LNCaP clone FGC (cell line): ENCODE measurements at regions not wholly inside any gene's neighbourhood (a gene's known extent, or its start where the extent isn't known, plus 50 kb on each side); places are given as distances from the start of the nearest gene placed in this dataset.

ENCODE experiments used
- DNase-seq: peaks from one replicate; pipeline ENCODE4 v3.0.0-alpha.2; 2011; ENCODE audit warnings: low read depth
- H3K4me3 ChIP-seq: 2 replicates; pipeline ENCODE4 v1.5.1; 2011; ENCODE audit warnings: mild to moderate bottlenecking, low read depth, low read length, control low read depth
- CTCF ChIP-seq: IDR thresholded peaks from 2 replicates; pipeline ENCODE4 v1.5.1; 2012; ENCODE audit warnings: mild to moderate bottlenecking; ENCODE audit not compliant: control insufficient read depth, insufficient read depth; ENCODE audit errors: extremely low read depth

GRCh38 chr3:187951452-187952190, 202.3 kb upstream of the LPP start:
- no peak for DNase-seq
- TF ChIP-seq CTCF, result no peak

GRCh38 chr3:187952849-187953248, 201.1 kb upstream of the LPP start:
- no peak for TF ChIP-seq CTCF
- DNase-seq, result no peak
- no peak overlapping the region for H3K4me3 ChIP-seq

More at GRCh38 chr3:187951452-187952190, 202.3 kb upstream of the LPP start:
- H3K4me3 ChIP-seq, result no peak overlapping the region

- H3K4me3 ChIP-seq, result no peak overlapping the region
- no peak for TF ChIP-seq CTCF
- DNase-seq, result no peak
Observed at GRCh38 chr3:187954516-187954872, 199.5 kb upstream of the LPP start.

- no peak overlapping the region for H3K4me3 ChIP-seq
- TF ChIP-seq CTCF, result no peak
- DNase-seq, result no peak
Observed at GRCh38 chr3:187954873-187955586, 198.9 kb upstream of the LPP start.

- no peak overlapping the region for H3K4me3 ChIP-seq
- no peak for TF ChIP-seq CTCF
- no peak for DNase-seq
Observed at GRCh38 chr3:187955587-187955952, 198.4 kb upstream of the LPP start.

- TF ChIP-seq CTCF, result no peak
- H3K4me3 ChIP-seq, result no peak overlapping the region
- no peak for DNase-seq
Observed at GRCh38 chr3:187957165-187957581, 196.8 kb upstream of the LPP start.
